Smooth muscle cell (in vitro differentiated cells): ENCODE measurements at regions not wholly inside any gene's neighbourhood (a gene's known extent, or its start where the extent isn't known, plus 50 kb on each side); places are given as distances from the start of the nearest gene placed in this dataset.

ENCODE experiments used
- DNase-seq: peaks from one replicate; lab custom pipeline; 2025; ENCODE audit not compliant: unreplicated experiment; lab: John Stamatoyannopoulos, UW
- H2AFZ ChIP-seq: fragments of 200-600 bp; sonication (generic); 2 replicates; pipeline ENCODE4 v1.6.0; 2016; ENCODE audit warnings: antibody characterized with exemption, low read depth, mild to moderate bottlenecking
- H3F3A ChIP-seq: fragments of 200-600 bp; sonication (generic); 2 replicates; pipeline ENCODE4 v1.6.0; 2017; ENCODE audit warnings: antibody characterized with exemption, low read depth
- H3K27ac ChIP-seq: fragments of 200-600 bp; sonication (generic); 2 replicates; pipeline ENCODE4 v1.5.1; 2016; ENCODE audit warnings: low read depth, mild to moderate bottlenecking
- H3K27me3 ChIP-seq: fragments of 200-600 bp; sonication (generic); 2 replicates; pipeline ENCODE4 v1.6.1; 2016; ENCODE audit warnings: low read depth, mild to moderate bottlenecking
- H3K36me3 ChIP-seq: fragments of 200-600 bp; sonication (generic); 2 replicates; pipeline ENCODE4 v1.5.1; 2016; ENCODE audit warnings: low read depth
- H3K4me1 ChIP-seq: fragments of 200-600 bp; sonication (generic); 2 replicates; pipeline ENCODE4 v1.5.1; 2016; ENCODE audit warnings: low read depth
- H3K4me2 ChIP-seq: fragments of 200-600 bp; sonication (generic); 2 replicates; pipeline ENCODE4 v1.6.0; 2016; ENCODE audit warnings: mild to moderate bottlenecking
- H3K4me3 ChIP-seq: fragments of 200-600 bp; sonication (generic); 2 replicates; pipeline ENCODE4 v1.5.1; 2016; ENCODE audit warnings: mild to moderate bottlenecking
- H3K79me2 ChIP-seq: fragments of 200-600 bp; sonication (generic); 2 replicates; pipeline ENCODE4 v1.6.0; 2016; ENCODE audit warnings: low read depth, mild to moderate bottlenecking
- H3K9ac ChIP-seq: fragments of 200-600 bp; sonication (generic); 2 replicates; pipeline ENCODE4 v1.6.0; 2016; ENCODE audit warnings: low read depth
- H3K9me3 ChIP-seq: fragments of 200-600 bp; sonication (generic); replicated peaks from 2 replicates; pipeline ENCODE4 v1.5.1; 2016; ENCODE audit warnings: low read depth
- H4K20me1 ChIP-seq: fragments of 200-600 bp; sonication (generic); 2 replicates; pipeline ENCODE4 v1.6.0; 2016; ENCODE audit warnings: low read depth
- WGBS: methylation state at CpG from one replicate; pipeline ENCODE4 v1.1.7; 2016; ENCODE audit warnings: low lambda C conversion rate; 5-methylcytosine and 5-hydroxymethylcytosine counted together
- TF ChIP-seq, protein P1 (sequence below): fragments of 200-600 bp; sonication (generic); IDR thresholded peaks from 2 replicates; pipeline ENCODE4 v1.5.1; 2017; ENCODE audit warnings: borderline replicate concordance, mild to moderate bottlenecking, antibody characterized with exemption; ENCODE audit not compliant: insufficient read depth, poor library complexity, severe bottlenecking

GRCh38 chr5:13278148-13278547 is 666.3 kb downstream of the DNAH5 start:
- Histone ChIP-seq H3F3A (no peaks in the 10 kb centered on the region), H3K4me3 (no peak overlapping the region), H3K36me3 (no peaks in the 10 kb centered on the region), H3K9ac (no peak overlapping the region), H3K27me3 (no peaks in the 10 kb centered on the region), H3K79me2 (no peaks in the 10 kb centered on the region), H2AFZ (no peak overlapping the region), H3K4me1 (no peaks in the 10 kb centered on the region), H3K9me3 (no peaks in the 10 kb centered on the region), H4K20me1 (no peaks in the 10 kb centered on the region), H3K4me2 (no peak overlapping the region), H3K27ac (no peak overlapping the region)
- TF ChIP-seq, protein P1, sequence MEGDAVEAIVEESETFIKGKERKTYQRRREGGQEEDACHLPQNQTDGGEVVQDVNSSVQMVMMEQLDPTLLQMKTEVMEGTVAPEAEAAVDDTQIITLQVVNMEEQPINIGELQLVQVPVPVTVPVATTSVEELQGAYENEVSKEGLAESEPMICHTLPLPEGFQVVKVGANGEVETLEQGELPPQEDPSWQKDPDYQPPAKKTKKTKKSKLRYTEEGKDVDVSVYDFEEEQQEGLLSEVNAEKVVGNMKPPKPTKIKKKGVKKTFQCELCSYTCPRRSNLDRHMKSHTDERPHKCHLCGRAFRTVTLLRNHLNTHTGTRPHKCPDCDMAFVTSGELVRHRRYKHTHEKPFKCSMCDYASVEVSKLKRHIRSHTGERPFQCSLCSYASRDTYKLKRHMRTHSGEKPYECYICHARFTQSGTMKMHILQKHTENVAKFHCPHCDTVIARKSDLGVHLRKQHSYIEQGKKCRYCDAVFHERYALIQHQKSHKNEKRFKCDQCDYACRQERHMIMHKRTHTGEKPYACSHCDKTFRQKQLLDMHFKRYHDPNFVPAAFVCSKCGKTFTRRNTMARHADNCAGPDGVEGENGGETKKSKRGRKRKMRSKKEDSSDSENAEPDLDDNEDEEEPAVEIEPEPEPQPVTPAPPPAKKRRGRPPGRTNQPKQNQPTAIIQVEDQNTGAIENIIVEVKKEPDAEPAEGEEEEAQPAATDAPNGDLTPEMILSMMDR: peak; percentile 39
- 85% methylated on average over 2 of the region's 2 CpGs for WGBS
- DNase-seq: no peak

GRCh38 chr5:13276156-13276555 is 668.3 kb downstream of the DNAH5 start:
- Histone ChIP-seq H3K4me1 (no peaks in the 10 kb centered on the region), H3K36me3 (no peaks in the 10 kb centered on the region), H3K4me3 (no peak overlapping the region), H3K9me3 (no peaks in the 10 kb centered on the region), H3K9ac (no peak overlapping the region), H4K20me1 (no peaks in the 10 kb centered on the region), H2AFZ (no peak overlapping the region), H3K27me3 (no peaks in the 10 kb centered on the region), H3K79me2 (no peaks in the 10 kb centered on the region), H3K4me2 (no peak overlapping the region), H3F3A (no peaks in the 10 kb centered on the region), H3K27ac (no peak overlapping the region)
- DNase-seq: no peak
- 61% methylated on average over 1 of the region's 1 CpG for WGBS
- TF ChIP-seq, protein P1: no peak

- no peaks in the 10 kb centered on the region for H4K20me1 ChIP-seq
- 86% methylated on average over 1 of the region's 1 CpG for WGBS
- no peak overlapping the region for H3K4me2 ChIP-seq
- H3K36me3 ChIP-seq: no peaks in the 10 kb centered on the region
- no peak overlapping the region for H3K9ac ChIP-seq
- no peaks in the 10 kb centered on the region for H3K9me3 ChIP-seq
- H3K27ac ChIP-seq: no peak overlapping the region
- no peaks in the 10 kb centered on the region for H3K27me3 ChIP-seq
- H3K4me1 ChIP-seq: no peaks in the 10 kb centered on the region
- DNase-seq: no peak
- H2AFZ ChIP-seq: no peak overlapping the region
- no peaks in the 10 kb centered on the region for H3K79me2 ChIP-seq
- TF ChIP-seq, protein P1: no peak
- no peaks in the 10 kb centered on the region for H3F3A ChIP-seq
- no peak overlapping the region for H3K4me3 ChIP-seq
Observed at GRCh38 chr5:13263701-13264100, 680.8 kb downstream of the DNAH5 start.

GRCh38 chr5:13253111-13253510 is 691.4 kb downstream of the DNAH5 start:
- no peaks in the 10 kb centered on the region for H3K9me3 ChIP-seq
- H3K4me2 ChIP-seq: no peak overlapping the region
- no peak overlapping the region for H3K9ac ChIP-seq
- H3K27ac ChIP-seq: no peak overlapping the region
- H3F3A ChIP-seq: no peaks in the 10 kb centered on the region
- H3K4me3 ChIP-seq: no peak overlapping the region
- no peak for DNase-seq
- H3K27me3 ChIP-seq: no peaks in the 10 kb centered on the region
- H3K4me1 ChIP-seq: no peaks in the 10 kb centered on the region
- no peaks in the 10 kb centered on the region for H3K36me3 ChIP-seq
- TF ChIP-seq, protein P1: no peak
- H2AFZ ChIP-seq: no peak overlapping the region
- no peaks in the 10 kb centered on the region for H4K20me1 ChIP-seq
- no peaks in the 10 kb centered on the region for H3K79me2 ChIP-seq
